Duodenal mucosa (tissue), 2 donors: ENCODE measurements at regions not wholly inside any gene's neighbourhood (a gene's known extent, or its start where the extent isn't known, plus 50 kb on each side); places are given as distances from the start of the nearest gene placed in this dataset.

ENCODE experiments used
- H3K27ac ChIP-seq: one replicate; pipeline ENCODE4 v1.7.0; 2013; ENCODE audit warnings: low read depth, low read length
- H3K27me3 ChIP-seq, 2 donors: one replicate each; pipeline ENCODE4 v1.7.0; 2013; ENCODE audit warnings: low read length in 2 of 2, control low read depth in 1 of 2; ENCODE audit not compliant: insufficient read depth in 2 of 2, control insufficient read depth in 1 of 2
- H3K36me3 ChIP-seq, 2 donors: one replicate each; pipeline ENCODE4 v1.7.0; 2013; ENCODE audit warnings: low read length in 2 of 2, control low read depth in 1 of 2; ENCODE audit not compliant: insufficient read depth in 2 of 2, control insufficient read depth in 1 of 2
- H3K4me1 ChIP-seq, 2 donors: one replicate each; pipeline ENCODE4 v1.7.0; 2013; ENCODE audit warnings: low read length in 2 of 2, control low read depth in 1 of 2; ENCODE audit not compliant: insufficient read depth in 2 of 2, control insufficient read depth in 1 of 2
- H3K4me3 ChIP-seq, 2 donors: one replicate each; pipeline ENCODE4 v1.7.0; 2013; ENCODE audit warnings: low read length in 2 of 2, low read depth in 1 of 2
- H3K9ac ChIP-seq, 2 donors: one replicate each; pipeline ENCODE4 v1.7.0; 2013; ENCODE audit warnings: low read length in 2 of 2, low read depth in 1 of 2
- H3K9me3 ChIP-seq, 2 donors: one replicate each; pipeline ENCODE4 v1.7.0; 2013; ENCODE audit warnings: low read length in 2 of 2, control low read depth in 1 of 2; ENCODE audit not compliant: control insufficient read depth in 1 of 2

DNA sequence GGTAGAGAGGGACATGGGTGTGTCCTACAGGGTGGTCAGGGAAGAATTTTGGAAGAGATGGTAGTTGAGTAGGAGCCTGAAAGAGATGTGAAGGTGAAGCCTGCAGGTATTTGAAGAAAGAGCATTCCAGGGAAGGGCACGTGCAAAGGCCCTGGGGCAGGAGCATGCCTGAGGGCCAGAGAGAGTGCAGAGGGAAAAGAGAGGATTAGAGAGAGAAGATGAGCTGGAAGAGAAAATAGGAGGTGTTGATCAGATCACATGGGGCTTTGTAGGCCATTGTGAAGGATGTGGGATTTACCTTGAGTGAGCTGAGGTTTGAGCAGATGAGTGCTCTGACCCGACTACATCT, 455.0 kb downstream of the HAPSTR1 start:
- no peaks in the 10 kb centered on the region for H3K4me1 ChIP-seq
- no peaks in the 10 kb centered on the region for H3K36me3 ChIP-seq
- H3K9ac ChIP-seq = no peak overlapping the region
- no peak overlapping the region for H3K4me3 ChIP-seq
- no peak overlapping the region for H3K27ac ChIP-seq
- H3K9me3 ChIP-seq = no peaks in the 10 kb centered on the region
- no peaks in the 10 kb centered on the region for H3K27me3 ChIP-seq

DNA sequence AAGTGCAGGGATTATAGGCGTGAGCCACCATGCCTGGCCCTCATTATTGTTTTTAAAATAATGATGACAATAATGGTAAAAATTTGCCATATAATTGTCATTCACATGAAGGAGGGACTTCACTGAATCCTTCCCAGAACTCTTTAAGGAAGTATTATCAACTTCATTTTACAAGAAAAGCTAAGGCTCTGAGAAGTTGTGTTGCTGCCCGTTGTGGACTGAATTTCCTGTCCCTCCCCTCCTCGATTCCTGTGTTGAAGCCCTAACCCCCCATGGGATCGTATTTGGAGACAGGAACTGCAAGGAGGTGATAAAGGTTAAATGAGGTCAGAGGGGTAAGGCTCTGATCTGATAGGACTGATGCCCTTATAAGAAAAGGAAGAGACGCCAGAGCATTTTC, 458.0 kb downstream of the HAPSTR1 start:
- Histone ChIP-seq H3K36me3 (no peaks in the 10 kb centered on the region), H3K4me1 (no peaks in the 10 kb centered on the region), H3K4me3 (no peak overlapping the region), H3K27ac (no peak overlapping the region), H3K9ac (no peak overlapping the region), H3K27me3 (no peaks in the 10 kb centered on the region), H3K9me3 (no peaks in the 10 kb centered on the region)

DNA sequence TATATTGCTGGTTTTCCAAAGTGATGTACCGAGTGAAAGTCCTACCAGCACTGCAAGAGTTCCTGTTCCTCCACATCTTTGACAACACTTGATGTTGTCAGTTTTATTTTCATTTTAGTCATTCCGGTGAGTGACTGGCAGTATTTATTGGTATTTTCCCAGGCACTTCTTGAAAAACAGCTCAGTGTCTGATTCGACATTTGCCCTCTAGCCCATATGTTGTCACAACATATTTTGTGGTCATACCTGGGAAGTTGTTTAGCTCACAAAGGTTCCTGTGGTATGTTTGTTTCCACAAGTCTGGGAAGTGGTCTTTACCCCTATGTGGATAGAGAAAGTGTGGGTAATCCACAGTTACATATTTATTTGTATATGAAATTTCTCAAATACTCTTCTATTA, 463.6 kb downstream of the HAPSTR1 start:
- no peaks in the 10 kb centered on the region for H3K27me3 ChIP-seq
- no peak overlapping the region for H3K9ac ChIP-seq
- no peaks in the 10 kb centered on the region for H3K36me3 ChIP-seq
- H3K27ac ChIP-seq = no peak overlapping the region
- H3K9me3 ChIP-seq = peaks cover 0 to 4% of the 10 kb centered on the region in 2 donors
- no peak overlapping the region for H3K4me3 ChIP-seq
- H3K4me1 ChIP-seq = no peaks in the 10 kb centered on the region

DNA sequence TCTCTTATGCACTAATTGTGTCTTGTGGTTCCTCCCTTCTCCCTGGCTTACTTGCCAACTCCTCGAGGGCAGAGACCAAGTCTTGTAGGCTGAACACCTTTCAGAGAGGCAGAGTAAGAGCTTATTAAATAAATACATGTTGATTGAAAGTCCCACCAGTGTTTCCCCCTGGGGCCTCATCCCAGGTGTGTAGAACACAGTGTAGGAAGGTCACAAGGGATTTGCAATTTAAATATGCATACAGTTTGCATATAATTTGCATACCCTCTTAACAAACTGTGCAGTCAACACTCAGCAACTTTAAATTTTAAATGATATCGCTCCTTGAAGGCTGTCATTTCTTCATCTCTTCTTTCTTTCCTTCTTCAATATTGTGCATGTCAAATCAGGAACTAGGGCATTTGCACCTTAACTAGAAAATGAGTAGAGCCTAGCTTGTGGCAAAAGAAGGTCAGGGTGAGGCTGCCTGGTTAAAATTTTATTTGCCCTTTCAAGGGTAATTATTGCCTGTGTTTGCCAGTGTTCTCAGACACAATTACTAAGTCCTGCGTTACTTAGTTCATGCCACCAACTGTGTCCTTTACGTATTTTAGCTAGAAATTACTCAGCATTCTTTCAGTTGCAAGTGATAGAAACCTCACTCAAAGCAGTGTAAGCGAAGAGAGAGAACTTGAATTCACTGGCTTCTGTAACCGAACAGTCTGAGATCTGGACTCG, 465.7 kb downstream of the HAPSTR1 start:
- no peaks in the 10 kb centered on the region for H3K36me3 ChIP-seq
- no peaks in the 10 kb centered on the region for H3K27me3 ChIP-seq
- H3K9ac ChIP-seq = no peak overlapping the region
- peaks cover 0 to 4% of the 10 kb centered on the region in 2 donors for H3K9me3 ChIP-seq
- no peaks in the 10 kb centered on the region for H3K4me1 ChIP-seq
- H3K27ac ChIP-seq = no peak overlapping the region
- no peak overlapping the region for H3K4me3 ChIP-seq

DNA sequence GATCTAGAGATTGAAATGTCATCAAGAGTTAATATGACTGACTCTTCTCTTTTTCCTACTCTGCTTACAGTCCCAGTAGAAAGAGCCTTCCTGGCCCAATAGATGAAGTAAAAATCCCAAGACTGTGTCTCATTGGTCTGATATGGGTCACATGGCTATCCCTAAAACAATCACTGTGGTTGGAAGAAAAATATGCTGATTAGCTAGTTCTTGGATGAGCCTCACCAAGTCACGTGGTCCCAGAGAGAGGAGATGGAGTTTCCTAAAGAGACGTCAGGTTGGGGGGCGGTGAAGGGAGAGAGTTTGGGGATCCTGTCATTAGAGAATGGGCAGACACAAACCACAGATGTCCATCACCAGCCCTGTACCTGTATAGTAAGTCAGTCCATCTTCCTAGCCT, 466.3 kb downstream of the HAPSTR1 start:
- Histone ChIP-seq H3K27ac (no peak overlapping the region), H3K9ac (no peak overlapping the region), H3K36me3 (no peaks in the 10 kb centered on the region), H3K27me3 (no peaks in the 10 kb centered on the region), H3K4me1 (no peaks in the 10 kb centered on the region), H3K9me3 (peaks cover 0 to 4% of the 10 kb centered on the region in 2 donors), H3K4me3 (no peak overlapping the region)

DNA sequence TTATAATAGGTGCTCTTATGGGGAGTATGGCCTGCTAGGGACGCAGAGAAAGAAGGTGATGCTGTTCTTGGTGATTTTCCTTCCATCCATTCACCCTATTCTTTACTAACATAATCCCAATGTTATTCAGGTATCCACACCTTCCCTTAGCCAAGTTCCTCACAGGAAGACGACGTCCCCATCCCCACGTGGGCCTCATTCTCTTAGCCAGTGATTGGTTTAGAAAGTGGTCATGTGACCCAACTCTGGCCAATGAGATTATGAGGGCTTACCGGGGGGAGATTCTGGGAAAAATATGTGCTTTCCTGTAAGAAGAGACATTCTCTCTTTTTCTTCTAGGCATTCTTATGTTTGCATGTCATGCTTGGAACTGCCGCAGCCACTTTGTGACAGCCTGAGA, 474.7 kb downstream of the HAPSTR1 start:
- Histone ChIP-seq H3K27me3 (no peaks in the 10 kb centered on the region), H3K27ac (no peak overlapping the region), H3K9me3 (no peaks in the 10 kb centered on the region), H3K4me1 (no peaks in the 10 kb centered on the region), H3K4me3 (no peak overlapping the region), H3K36me3 (no peaks in the 10 kb centered on the region), H3K9ac (no peak overlapping the region)

DNA sequence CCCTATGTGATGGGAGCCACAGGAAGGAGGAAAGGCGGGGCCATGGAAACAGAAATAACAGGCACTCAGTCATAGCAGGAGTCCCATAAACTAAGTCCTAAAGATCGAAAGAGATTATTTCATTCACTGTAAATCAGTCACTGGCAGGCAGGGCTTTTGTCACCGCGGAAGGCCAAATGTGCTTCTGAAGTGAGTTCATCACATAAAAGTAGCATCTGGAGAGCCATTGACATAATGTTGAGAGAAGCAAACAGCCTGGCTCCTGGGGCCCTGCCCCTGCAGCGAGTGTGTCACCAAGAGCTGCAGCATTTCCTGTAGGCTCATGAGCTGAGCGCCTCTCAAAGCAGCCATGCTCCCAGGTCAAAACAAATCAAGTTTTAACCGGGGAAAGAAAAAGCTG, 476.2 kb downstream of the HAPSTR1 start:
- H3K4me3 ChIP-seq = no peak overlapping the region
- no peaks in the 10 kb centered on the region for H3K9me3 ChIP-seq
- no peaks in the 10 kb centered on the region for H3K27me3 ChIP-seq
- no peak overlapping the region for H3K27ac ChIP-seq
- no peaks in the 10 kb centered on the region for H3K36me3 ChIP-seq
- H3K9ac ChIP-seq = no peak overlapping the region
- H3K4me1 ChIP-seq = no peaks in the 10 kb centered on the region

DNA sequence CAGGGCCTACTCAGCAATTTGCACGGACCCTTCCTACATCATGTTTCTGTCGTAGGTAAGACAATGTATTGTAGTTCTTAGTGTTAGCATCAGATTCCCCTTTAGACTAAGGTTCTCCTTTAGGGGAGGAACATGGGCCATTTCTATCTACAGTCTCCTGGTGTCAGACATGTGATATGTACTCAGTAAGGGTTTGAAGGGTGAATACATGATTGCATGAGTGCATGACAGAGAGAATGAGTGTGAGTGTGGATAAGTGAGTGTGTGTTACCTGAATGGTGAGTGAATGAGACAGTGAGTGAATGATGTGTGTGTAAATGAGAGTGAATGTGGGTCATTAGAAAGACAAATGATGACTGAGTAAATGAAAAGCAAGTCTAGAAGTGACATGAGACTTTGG, 476.8 kb downstream of the HAPSTR1 start:
- Histone ChIP-seq H3K9ac (no peak overlapping the region), H3K27me3 (no peaks in the 10 kb centered on the region), H3K9me3 (no peaks in the 10 kb centered on the region), H3K36me3 (no peaks in the 10 kb centered on the region), H3K4me3 (no peak overlapping the region), H3K4me1 (no peaks in the 10 kb centered on the region), H3K27ac (no peak overlapping the region)

DNA sequence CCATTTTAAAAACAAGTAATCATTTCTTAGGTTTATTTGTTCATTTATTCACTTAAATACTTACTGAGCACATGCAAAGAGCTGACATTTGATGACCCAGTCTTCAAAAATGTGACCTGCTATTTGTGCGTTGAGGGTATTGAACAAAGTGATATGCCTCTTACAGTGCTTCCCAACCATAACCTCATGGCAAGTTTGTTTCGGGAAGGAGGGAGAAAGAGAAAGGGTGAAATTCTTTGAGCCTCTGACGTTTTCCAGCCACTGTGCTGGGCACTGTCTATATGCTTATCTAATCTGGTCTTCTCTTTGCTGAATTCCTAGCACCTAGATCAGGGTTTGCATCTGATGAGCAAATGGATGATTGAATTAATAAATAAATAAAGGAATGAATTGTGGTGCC, 479.1 kb downstream of the HAPSTR1 start:
- Histone ChIP-seq H3K36me3 (no peaks in the 10 kb centered on the region), H3K27ac (no peak overlapping the region), H3K4me1 (no peaks in the 10 kb centered on the region), H3K9ac (no peak overlapping the region), H3K27me3 (no peaks in the 10 kb centered on the region), H3K9me3 (no peaks in the 10 kb centered on the region), H3K4me3 (no peak overlapping the region)

DNA sequence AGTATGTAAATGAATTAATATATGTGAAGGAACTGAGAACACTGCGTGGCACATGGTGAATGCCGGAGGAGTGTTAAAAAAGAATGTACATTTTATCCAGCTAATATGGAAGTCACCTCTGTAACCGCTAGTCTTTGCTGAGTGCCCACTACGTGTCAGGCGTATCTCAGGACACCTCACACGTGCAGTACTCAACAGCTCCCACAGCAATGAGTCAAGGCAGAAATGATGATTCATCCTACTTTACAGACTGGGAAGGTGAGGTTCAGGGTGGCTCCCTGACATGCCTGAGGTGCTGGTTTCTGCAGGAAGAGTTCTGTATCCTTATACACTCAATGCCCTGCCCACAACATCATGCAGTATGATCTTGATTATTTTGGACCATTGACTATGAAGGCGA, 487.0 kb downstream of the HAPSTR1 start:
- Histone ChIP-seq H3K4me3 (no peak overlapping the region), H3K36me3 (no peaks in the 10 kb centered on the region), H3K4me1 (no peaks in the 10 kb centered on the region), H3K27ac (no peak overlapping the region), H3K27me3 (no peaks in the 10 kb centered on the region), H3K9ac (no peak overlapping the region), H3K9me3 (no peaks in the 10 kb centered on the region)

DNA sequence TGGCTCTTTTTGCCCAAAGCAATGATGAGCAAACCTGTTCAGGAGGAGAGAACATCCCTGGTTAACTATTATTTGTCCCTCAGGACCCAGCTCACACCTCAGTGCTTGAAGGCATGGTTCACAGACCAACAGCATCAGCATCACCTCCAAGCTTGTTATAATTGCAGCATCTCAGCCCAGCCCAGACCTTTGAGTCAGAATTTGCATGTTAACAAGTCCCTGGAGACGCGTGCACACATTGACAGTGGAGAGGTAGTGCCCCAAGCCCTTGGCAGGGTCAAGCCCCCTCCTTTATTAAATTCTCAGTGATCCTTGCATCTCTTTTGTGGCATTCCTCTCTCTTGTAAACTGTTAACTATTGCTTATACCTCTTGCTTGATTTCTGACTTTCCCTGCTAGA, 488.6 kb downstream of the HAPSTR1 start:
- Histone ChIP-seq H3K4me1 (no peaks in the 10 kb centered on the region), H3K27ac (no peak overlapping the region), H3K9me3 (no peaks in the 10 kb centered on the region), H3K9ac (no peak overlapping the region), H3K27me3 (no peaks in the 10 kb centered on the region), H3K4me3 (no peak overlapping the region), H3K36me3 (no peaks in the 10 kb centered on the region)
